Activated T-cell treated with anti-CD3 and anti-CD28 coated beads, Interleukin-2, amount 50 U/mL, for 72 hours (primary cell): ENCODE measurements at regions not wholly inside any gene's neighbourhood (a gene's known extent, or its start where the extent isn't known, plus 50 kb on each side); places are given as distances from the start of the nearest gene placed in this dataset.
A peak's percentile ranks its signal among the peaks of the same experiment; 100 is the strongest.
"Not testable (repeated sequence)": the region's sequence is repeated elsewhere in the genome, so short reads cannot be mapped to it uniquely, and the experiment has no call there.

Experiments used
- ATAC-seq, 2 donors: fragments of 150-1000 bp; cut with Tn5 transposase; replicated peaks in 1 of 2; 2 replicates each; pipeline ENCODE4 v1.10.0; 2021; ENCODE audit warnings: moderate library complexity in 2 of 2, mild to moderate bottlenecking in 1 of 2
- DNase-seq, 2 donors: peaks; one replicate each; pipeline ENCODE4 v3.0.0; 2021 to 2022; ENCODE audit warnings: mixed read lengths in 1 of 2
- H3K27ac Mint-ChIP-seq: one replicate; pipeline ENCODE4 v1.8.0; 2022; ENCODE audit warnings: mild to moderate bottlenecking, moderate library complexity, mixed read lengths
- H3K27me3 Mint-ChIP-seq: one replicate; pipeline ENCODE4 v1.8.0; 2022; ENCODE audit warnings: low read depth, mixed read lengths
- H3K36me3 Mint-ChIP-seq, 2 donors: one replicate each; pipeline ENCODE4 v1.8.0; 2022; ENCODE audit warnings: mixed read lengths in 2 of 2, mild to moderate bottlenecking in 1 of 2; ENCODE audit not compliant: insufficient read depth in 2 of 2
- H3K4me1 Mint-ChIP-seq: one replicate; pipeline ENCODE4 v1.8.0; 2022; ENCODE audit warnings: low read depth, mixed read lengths
- H3K4me3 Mint-ChIP-seq, 2 donors: one replicate each; pipeline ENCODE4 v1.8.0; 2022; ENCODE audit warnings: mild to moderate bottlenecking in 2 of 2, mixed read lengths in 2 of 2, moderate library complexity in 2 of 2
- H3K9me3 Mint-ChIP-seq, 2 donors: one replicate each; pipeline ENCODE4 v1.8.0; 2022; ENCODE audit warnings: mixed read lengths in 2 of 2

- not testable (repeated sequence) for H3K36me3 Mint-ChIP-seq, H3K4me3 Mint-ChIP-seq, ATAC-seq, H3K27me3 Mint-ChIP-seq, DNase-seq, H3K4me1 Mint-ChIP-seq, H3K9me3 Mint-ChIP-seq, H3K27ac Mint-ChIP-seq
These were observed 51.7 kb upstream of the PAXBP1 start for GRCh38 chr21:32823296-32823695.

GRCh38 chr21:32824950-32825349, 53.4 kb upstream of the PAXBP1 start:
- no peak for ATAC-seq
- H3K27ac Mint-ChIP-seq = no peak overlapping the region

GRCh38 chr21:32826329-32827167, 55.0 kb upstream of the PAXBP1 start:
- Mint-ChIP-seq H3K4me1 (no peaks in the 10 kb centered on the region), H3K9me3 (peaks cover 0 to 2% of the 10 kb centered on the region in 2 donors), H3K36me3 (no peaks in the 10 kb centered on the region), H3K27me3 (peaks cover 9% of the 10 kb centered on the region), H3K4me3 (no peak overlapping the region), H3K27ac (no peak overlapping the region)
- ATAC-seq (peak; percentile 83), DNase-seq (peak; percentile 26 to 30)

More at GRCh38 chr21:32824950-32825349, 53.4 kb upstream of the PAXBP1 start:
- DNase-seq = no peak
- Mint-ChIP-seq H3K9me3 (peaks cover 0 to 2% of the 10 kb centered on the region in 2 donors), H3K4me1 (no peaks in the 10 kb centered on the region), H3K27me3 (peaks cover 9% of the 10 kb centered on the region), H3K36me3 (no peaks in the 10 kb centered on the region), H3K4me3 (no peak overlapping the region)

GRCh38 chr21:32828908-32829307, 57.4 kb upstream of the PAXBP1 start:
- DNase-seq = no peak
- Mint-ChIP-seq H3K36me3 (no peaks in the 10 kb centered on the region), H3K9me3 (no peaks in the 10 kb centered on the region), H3K4me3 (no peak overlapping the region), H3K27me3 (peaks cover 9% of the 10 kb centered on the region), H3K27ac (no peak overlapping the region), H3K4me1 (no peaks in the 10 kb centered on the region)
- no peak for ATAC-seq

GRCh38 chr21:32829504-32829903, 57.9 kb upstream of the PAXBP1 start:
- no peak for ATAC-seq
- H3K27ac Mint-ChIP-seq = no peak overlapping the region

GRCh38 chr21:32831779-32832178, 60.2 kb upstream of the PAXBP1 start:
- not testable (repeated sequence) for H3K36me3 Mint-ChIP-seq, H3K9me3 Mint-ChIP-seq, DNase-seq, H3K27me3 Mint-ChIP-seq, H3K4me3 Mint-ChIP-seq, ATAC-seq, H3K4me1 Mint-ChIP-seq, H3K27ac Mint-ChIP-seq

More at GRCh38 chr21:32829504-32829903, 57.9 kb upstream of the PAXBP1 start:
- Mint-ChIP-seq H3K27me3 (peaks cover 9% of the 10 kb centered on the region), H3K36me3 (no peaks in the 10 kb centered on the region), H3K4me1 (no peaks in the 10 kb centered on the region), H3K4me3 (no peak overlapping the region), H3K9me3 (no peaks in the 10 kb centered on the region)
- no peak for DNase-seq

- ATAC-seq (no peak), DNase-seq (no peak)
- Mint-ChIP-seq H3K4me3 (no peak overlapping the region), H3K36me3 (no peaks in the 10 kb centered on the region), H3K9me3 (no peaks in the 10 kb centered on the region), H3K27me3 (no peaks in the 10 kb centered on the region), H3K27ac (no peak overlapping the region), H3K4me1 (no peaks in the 10 kb centered on the region)
These were observed 62.8 kb upstream of the PAXBP1 start for GRCh38 chr21:32834211-32834915.

GRCh38 chr21:32834916-32835235, 63.3 kb upstream of the PAXBP1 start:
- ATAC-seq = no peak
- DNase-seq = no peak
- Mint-ChIP-seq H3K9me3 (no peaks in the 10 kb centered on the region), H3K4me1 (no peaks in the 10 kb centered on the region), H3K27ac (no peak overlapping the region), H3K4me3 (no peak overlapping the region), H3K27me3 (no peaks in the 10 kb centered on the region), H3K36me3 (no peaks in the 10 kb centered on the region)

GRCh38 chr21:32842146-32842545, 70.6 kb upstream of the PAXBP1 start:
- no peak overlapping the region for H3K4me3 Mint-ChIP-seq
- no peaks in the 10 kb centered on the region for H3K36me3 Mint-ChIP-seq
- no peaks in the 10 kb centered on the region for H3K9me3 Mint-ChIP-seq
- no peaks in the 10 kb centered on the region for H3K4me1 Mint-ChIP-seq
- no peak for ATAC-seq
- H3K27ac Mint-ChIP-seq = no peak overlapping the region
- no peak for DNase-seq
- H3K27me3 Mint-ChIP-seq = no peaks in the 10 kb centered on the region

- DNase-seq (no peak), ATAC-seq (no peak)
- H3K36me3 Mint-ChIP-seq = no peaks in the 10 kb centered on the region
- no peak overlapping the region for H3K27ac Mint-ChIP-seq
- no peaks in the 10 kb centered on the region for H3K9me3 Mint-ChIP-seq
- no peak overlapping the region for H3K4me3 Mint-ChIP-seq
- H3K27me3 Mint-ChIP-seq = no peaks in the 10 kb centered on the region
- H3K4me1 Mint-ChIP-seq = no peaks in the 10 kb centered on the region
These were observed 72.0 kb upstream of the PAXBP1 start for GRCh38 chr21:32843561-32843960.

- H3K4me1 Mint-ChIP-seq = no peaks in the 10 kb centered on the region
- H3K27me3 Mint-ChIP-seq = no peaks in the 10 kb centered on the region
- no peaks in the 10 kb centered on the region for H3K9me3 Mint-ChIP-seq
- H3K4me3 Mint-ChIP-seq = no peak overlapping the region
- ATAC-seq = no peak
- H3K27ac Mint-ChIP-seq = no peak overlapping the region
- H3K36me3 Mint-ChIP-seq = no peaks in the 10 kb centered on the region
- no peak for DNase-seq
These were observed 72.5 kb upstream of the PAXBP1 start for GRCh38 chr21:32844076-32844475.

GRCh38 chr21:32844653-32845436, 73.3 kb upstream of the PAXBP1 start:
- H3K4me3 Mint-ChIP-seq = no peak overlapping the region
- peaks cover 7% of the 10 kb centered on the region for H3K27me3 Mint-ChIP-seq
- H3K27ac Mint-ChIP-seq = no peak overlapping the region
- no peaks in the 10 kb centered on the region for H3K36me3 Mint-ChIP-seq
- ATAC-seq (no peak), DNase-seq (no peak)
- no peaks in the 10 kb centered on the region for H3K4me1 Mint-ChIP-seq
- H3K9me3 Mint-ChIP-seq = no peaks in the 10 kb centered on the region

- no peak overlapping the region for H3K4me3 Mint-ChIP-seq
- H3K36me3 Mint-ChIP-seq = peaks cover 0 to 3% of the 10 kb centered on the region in 2 donors
- peaks cover 6% of the 10 kb centered on the region for H3K27me3 Mint-ChIP-seq
- no peak overlapping the region for H3K27ac Mint-ChIP-seq
- H3K4me1 Mint-ChIP-seq = no peaks in the 10 kb centered on the region
- H3K9me3 Mint-ChIP-seq = no peaks in the 10 kb centered on the region
- ATAC-seq (no peak), DNase-seq (no peak)
These were observed 87.1 kb upstream of the PAXBP1 start for GRCh38 chr21:32858628-32859027.
